GM21717 (cell line): ENCODE measurements at regions not wholly inside any gene's neighbourhood (a gene's known extent, or its start where the extent isn't known, plus 50 kb on each side); places are given as distances from the start of the nearest gene placed in this dataset.

ENCODE experiments used
- ATAC-seq: cut with Tn5 transposase; IDR thresholded peaks from one replicate; pipeline ENCODE4 v1.9.1; 2021; ENCODE audit warnings: mild to moderate bottlenecking, moderate library complexity; ENCODE audit not compliant: unreplicated experiment

- no peak for ATAC-seq
These were observed 52.8 kb upstream of the FILIP1 start for GRCh38 chr6:75546381-75546780.

- ATAC-seq = peak; percentile 59
These were observed 51.0 kb upstream of the SENP6 start for GRCh38 chr6:75550544-75551167.

GRCh38 chr6:75551367-75551952, 50.2 kb upstream of the SENP6 start:
- peak; percentile 49 for ATAC-seq
